Fibroblast of lung (primary cell): ENCODE measurements at regions not wholly inside any gene's neighbourhood (a gene's known extent, or its start where the extent isn't known, plus 50 kb on each side); places are given as distances from the start of the nearest gene placed in this dataset.

Experiments used
- EZH2 ChIP-seq: IDR thresholded peaks from 2 replicates; pipeline ENCODE4 v1.5.1; 2012; ENCODE audit warnings: low read length, control low read depth, mild to moderate bottlenecking; ENCODE audit errors: missing control alignments
- TF ChIP-seq, protein P1 (sequence below), 2 donors: IDR thresholded peaks in 1 of 2; conservative IDR thresholded peaks in 1 of 2; 1 replicate in 1 of 2; 2 replicates in 1 of 2; pipeline ENCODE4 v1.5.1; 2011 to 2012; ENCODE audit warnings: low read length in 2 of 2, control low read depth in 1 of 2, inconsistent platforms in 1 of 2, low read depth in 1 of 2, mild to moderate bottlenecking in 1 of 2

DNA sequence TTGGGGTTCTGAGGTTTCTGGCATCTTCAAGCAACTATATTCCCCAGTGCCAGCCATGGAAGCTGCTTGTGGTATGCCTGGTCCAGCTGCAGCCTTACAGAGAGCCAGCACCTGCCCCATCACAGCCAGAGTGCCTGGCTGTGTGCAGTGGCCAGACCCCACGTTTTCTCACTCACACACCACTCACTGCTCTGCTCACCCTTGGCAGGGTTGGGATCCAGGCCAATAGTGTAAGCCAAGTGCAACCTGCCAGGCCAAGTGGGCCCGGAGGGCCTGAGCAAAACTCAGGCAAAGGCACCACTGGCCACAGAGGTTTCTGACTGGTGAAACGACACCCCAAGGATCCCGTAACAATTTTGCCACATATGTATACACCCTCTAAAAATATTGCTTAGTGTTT, 67.9 kb upstream of the EYA4 start:
- TF ChIP-seq EZH2, result no peak
- TF ChIP-seq, protein P1, sequence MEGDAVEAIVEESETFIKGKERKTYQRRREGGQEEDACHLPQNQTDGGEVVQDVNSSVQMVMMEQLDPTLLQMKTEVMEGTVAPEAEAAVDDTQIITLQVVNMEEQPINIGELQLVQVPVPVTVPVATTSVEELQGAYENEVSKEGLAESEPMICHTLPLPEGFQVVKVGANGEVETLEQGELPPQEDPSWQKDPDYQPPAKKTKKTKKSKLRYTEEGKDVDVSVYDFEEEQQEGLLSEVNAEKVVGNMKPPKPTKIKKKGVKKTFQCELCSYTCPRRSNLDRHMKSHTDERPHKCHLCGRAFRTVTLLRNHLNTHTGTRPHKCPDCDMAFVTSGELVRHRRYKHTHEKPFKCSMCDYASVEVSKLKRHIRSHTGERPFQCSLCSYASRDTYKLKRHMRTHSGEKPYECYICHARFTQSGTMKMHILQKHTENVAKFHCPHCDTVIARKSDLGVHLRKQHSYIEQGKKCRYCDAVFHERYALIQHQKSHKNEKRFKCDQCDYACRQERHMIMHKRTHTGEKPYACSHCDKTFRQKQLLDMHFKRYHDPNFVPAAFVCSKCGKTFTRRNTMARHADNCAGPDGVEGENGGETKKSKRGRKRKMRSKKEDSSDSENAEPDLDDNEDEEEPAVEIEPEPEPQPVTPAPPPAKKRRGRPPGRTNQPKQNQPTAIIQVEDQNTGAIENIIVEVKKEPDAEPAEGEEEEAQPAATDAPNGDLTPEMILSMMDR (conservative IDR thresholded peaks at IDR 0.05 in 1 of 2, IDR thresholded peaks at IDR 0.05 in 1 of 2; ENCODE audit: low read depth in 1 of 2, low read length in 2 of 2), result no peak
